ENCODE measurements at regions not wholly inside any gene's neighbourhood (a gene's known extent, or its start where the extent isn't known, plus 50 kb on each side); places are given as distances from the start of the nearest gene placed in this dataset.
A peak's percentile ranks its signal among the peaks of the same experiment; 100 is the strongest.

DNA sequence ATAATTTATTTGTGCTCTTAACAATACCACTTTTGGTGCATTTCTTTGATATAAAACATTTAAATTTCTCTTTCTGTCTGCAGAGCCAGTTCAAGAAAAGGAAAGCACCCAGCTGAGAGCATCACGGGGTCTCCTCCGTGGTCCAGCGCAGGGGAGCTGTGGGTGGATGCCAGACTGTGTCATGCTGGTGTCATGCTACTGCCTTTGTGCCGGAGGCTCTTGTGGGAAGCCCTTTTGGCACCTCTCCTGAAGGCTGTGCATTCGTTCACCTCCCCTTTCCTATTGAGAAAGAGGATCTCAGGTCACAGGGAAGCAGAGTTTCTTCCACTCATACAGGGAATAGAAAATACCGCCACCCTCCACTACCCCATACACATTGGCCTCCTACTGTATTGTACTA lies 450.4 kb downstream of the GALR1 start:
- Histone ChIP-seq H3K4me1 (ENCODE audit: control insufficient read depth, extremely low read depth, insufficient read depth, low read length) (no peaks in the 10 kb centered on the region), H3K9me3 (ENCODE audit: control insufficient read depth, insufficient read depth, low read depth, low read length) (no peaks in the 10 kb centered on the region), H3K9ac (ENCODE audit: insufficient read depth, low read length) (no peak overlapping the region), H3K27me3 (ENCODE audit: control insufficient read depth, insufficient read depth, low read length) (no peaks in the 10 kb centered on the region), H3K4me3 (replicated peaks in 1 of 4; ENCODE audit: control extremely low read depth in 1 of 4, insufficient read depth in 1 of 4, low read depth in 3 of 4, low read length in 4 of 4) (no peak overlapping the region), H3K27ac (ENCODE audit: insufficient read depth, low read length) (no peak overlapping the region), H2AFZ (ENCODE audit: low read length) (no peak overlapping the region), H3K36me3 (ENCODE audit: control insufficient read depth, insufficient read depth, low read length) (no peaks in the 10 kb centered on the region), H3K79me2 (ENCODE audit: control insufficient read depth, insufficient read depth, low read length) (no peaks in the 10 kb centered on the region), H3K4me2 (ENCODE audit: extremely low read depth, insufficient read depth, low read length) (no peak overlapping the region), H4K20me1 (ENCODE audit: control insufficient read depth, extremely low read depth, insufficient read depth, low read length) (no peaks in the 10 kb centered on the region)
- TF ChIP-seq, protein P1, sequence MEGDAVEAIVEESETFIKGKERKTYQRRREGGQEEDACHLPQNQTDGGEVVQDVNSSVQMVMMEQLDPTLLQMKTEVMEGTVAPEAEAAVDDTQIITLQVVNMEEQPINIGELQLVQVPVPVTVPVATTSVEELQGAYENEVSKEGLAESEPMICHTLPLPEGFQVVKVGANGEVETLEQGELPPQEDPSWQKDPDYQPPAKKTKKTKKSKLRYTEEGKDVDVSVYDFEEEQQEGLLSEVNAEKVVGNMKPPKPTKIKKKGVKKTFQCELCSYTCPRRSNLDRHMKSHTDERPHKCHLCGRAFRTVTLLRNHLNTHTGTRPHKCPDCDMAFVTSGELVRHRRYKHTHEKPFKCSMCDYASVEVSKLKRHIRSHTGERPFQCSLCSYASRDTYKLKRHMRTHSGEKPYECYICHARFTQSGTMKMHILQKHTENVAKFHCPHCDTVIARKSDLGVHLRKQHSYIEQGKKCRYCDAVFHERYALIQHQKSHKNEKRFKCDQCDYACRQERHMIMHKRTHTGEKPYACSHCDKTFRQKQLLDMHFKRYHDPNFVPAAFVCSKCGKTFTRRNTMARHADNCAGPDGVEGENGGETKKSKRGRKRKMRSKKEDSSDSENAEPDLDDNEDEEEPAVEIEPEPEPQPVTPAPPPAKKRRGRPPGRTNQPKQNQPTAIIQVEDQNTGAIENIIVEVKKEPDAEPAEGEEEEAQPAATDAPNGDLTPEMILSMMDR (conservative IDR thresholded peaks at IDR 0.05 in 1 of 2, IDR thresholded peaks at IDR 0.05 in 1 of 2; ENCODE audit: low read depth in 1 of 2, low read length in 2 of 2): no peak
- TF ChIP-seq EZH2 (IDR thresholded peaks at IDR 0.05; ENCODE audit: low read length, missing control alignments): no peak
- DNase-seq (ENCODE audit: low read depth in 2 of 2): peak in 1 of 2 donors; percentile 18

DNA sequence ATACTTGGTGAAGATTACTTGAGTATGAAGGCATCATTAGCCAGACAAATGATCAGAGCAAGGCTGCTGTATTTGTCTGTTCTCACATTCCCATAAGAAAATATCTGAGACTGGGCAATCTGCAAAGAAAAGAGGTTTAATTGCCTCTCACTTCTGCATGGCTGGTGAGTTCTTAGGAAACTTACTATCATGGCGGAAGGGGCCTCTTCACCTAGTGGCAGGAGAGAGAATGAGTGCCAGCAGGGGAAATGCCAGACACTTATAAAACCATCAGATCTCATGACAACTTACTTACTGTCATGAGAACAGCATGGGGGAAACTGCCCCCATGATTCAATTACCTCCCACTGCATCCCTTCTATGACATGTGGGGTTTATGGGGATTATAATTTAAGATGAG lies 452.3 kb downstream of the GALR1 start:
- Histone ChIP-seq H3K27me3 (ENCODE audit: control insufficient read depth, insufficient read depth, low read length) (no peaks in the 10 kb centered on the region), H4K20me1 (ENCODE audit: control insufficient read depth, extremely low read depth, insufficient read depth, low read length) (no peaks in the 10 kb centered on the region), H3K27ac (ENCODE audit: insufficient read depth, low read length) (no peak overlapping the region), H3K9me3 (ENCODE audit: control insufficient read depth, insufficient read depth, low read depth, low read length) (no peaks in the 10 kb centered on the region), H3K4me1 (ENCODE audit: control insufficient read depth, extremely low read depth, insufficient read depth, low read length) (no peaks in the 10 kb centered on the region), H3K4me3 (replicated peaks in 1 of 4; ENCODE audit: control extremely low read depth in 1 of 4, insufficient read depth in 1 of 4, low read depth in 3 of 4, low read length in 4 of 4) (no peak overlapping the region), H3K36me3 (ENCODE audit: control insufficient read depth, insufficient read depth, low read length) (no peaks in the 10 kb centered on the region), H2AFZ (ENCODE audit: low read length) (no peak overlapping the region), H3K9ac (ENCODE audit: insufficient read depth, low read length) (no peak overlapping the region), H3K4me2 (ENCODE audit: extremely low read depth, insufficient read depth, low read length) (no peak overlapping the region), H3K79me2 (ENCODE audit: control insufficient read depth, insufficient read depth, low read length) (no peaks in the 10 kb centered on the region)
- TF ChIP-seq, protein P1 (conservative IDR thresholded peaks at IDR 0.05 in 1 of 2, IDR thresholded peaks at IDR 0.05 in 1 of 2; ENCODE audit: low read depth in 1 of 2, low read length in 2 of 2): no peak
- TF ChIP-seq EZH2 (IDR thresholded peaks at IDR 0.05; ENCODE audit: low read length, missing control alignments): no peak
- no peak for DNase-seq (ENCODE audit: low read depth in 2 of 2)

DNA sequence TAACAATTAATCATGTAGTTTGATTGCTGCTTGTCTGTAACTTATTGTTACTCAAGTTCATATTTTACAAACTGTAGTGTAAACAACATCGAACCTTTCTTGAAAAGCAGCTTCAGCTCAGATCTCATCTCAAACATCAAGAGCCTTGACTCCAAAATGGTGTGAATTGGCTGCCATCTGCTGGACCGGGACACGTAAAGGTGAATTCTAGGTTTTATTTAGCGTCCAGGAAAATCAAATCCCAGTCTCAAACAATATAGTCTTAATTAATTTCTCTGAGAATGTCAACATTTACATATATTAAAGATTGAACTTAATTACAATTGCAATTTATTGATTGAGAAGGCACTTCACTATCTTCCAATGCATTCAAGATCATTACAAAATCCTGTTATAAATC lies 453.0 kb downstream of the GALR1 start:
- H3K27me3 ChIP-seq (ENCODE audit: control insufficient read depth, insufficient read depth, low read length): no peaks in the 10 kb centered on the region
- no peaks in the 10 kb centered on the region for H3K79me2 ChIP-seq (ENCODE audit: control insufficient read depth, insufficient read depth, low read length)
- TF ChIP-seq, protein P1 (conservative IDR thresholded peaks at IDR 0.05 in 1 of 2, IDR thresholded peaks at IDR 0.05 in 1 of 2; ENCODE audit: low read depth in 1 of 2, low read length in 2 of 2): no peak
- no peak for TF ChIP-seq EZH2 (IDR thresholded peaks at IDR 0.05; ENCODE audit: low read length, missing control alignments)
- H3K4me2 ChIP-seq (ENCODE audit: extremely low read depth, insufficient read depth, low read length): no peak overlapping the region
- H3K4me3 ChIP-seq (replicated peaks in 1 of 4; ENCODE audit: control extremely low read depth in 1 of 4, insufficient read depth in 1 of 4, low read depth in 3 of 4, low read length in 4 of 4): no peak overlapping the region
- no peak overlapping the region for H2AFZ ChIP-seq (ENCODE audit: low read length)
- peak in 1 of 2 donors; percentile 5 for DNase-seq (ENCODE audit: low read depth in 2 of 2)
- H3K9me3 ChIP-seq (ENCODE audit: control insufficient read depth, insufficient read depth, low read depth, low read length): no peaks in the 10 kb centered on the region
- no peak overlapping the region for H3K27ac ChIP-seq (ENCODE audit: insufficient read depth, low read length)
- H3K4me1 ChIP-seq (ENCODE audit: control insufficient read depth, extremely low read depth, insufficient read depth, low read length): no peaks in the 10 kb centered on the region
- H3K9ac ChIP-seq (ENCODE audit: insufficient read depth, low read length): no peak overlapping the region
- no peaks in the 10 kb centered on the region for H4K20me1 ChIP-seq (ENCODE audit: control insufficient read depth, extremely low read depth, insufficient read depth, low read length)
- no peaks in the 10 kb centered on the region for H3K36me3 ChIP-seq (ENCODE audit: control insufficient read depth, insufficient read depth, low read length)

Measured in fibroblast of lung (primary cell).